LNCAP (cell line): ENCODE measurements at regions not wholly inside any gene's neighbourhood (a gene's known extent, or its start where the extent isn't known, plus 50 kb on each side); places are given as distances from the start of the nearest gene placed in this dataset.

Experiments used
- CTCF ChIP-seq: fragments of 450-650 bp; IDR thresholded peaks from 2 replicates; pipeline ENCODE4 v1.5.1; 2017; ENCODE audit warnings: mild to moderate bottlenecking

- no peak for TF ChIP-seq CTCF
These were observed 1170.2 kb upstream of the PRMT6 start for GRCh38 chr1:105886309-105886708.

- no peak for TF ChIP-seq CTCF
These were observed 1165.2 kb upstream of the PRMT6 start for GRCh38 chr1:105891308-105891707.

- no peak for TF ChIP-seq CTCF
These were observed 1162.5 kb upstream of the PRMT6 start for GRCh38 chr1:105894006-105894405.

GRCh38 chr1:105909811-105910210, 1146.7 kb upstream of the PRMT6 start:
- peak; percentile 34; the same call in 1 of the 2 replicates for TF ChIP-seq CTCF

GRCh38 chr1:105914403-105914802, 1142.1 kb upstream of the PRMT6 start:
- TF ChIP-seq CTCF: no peak

- TF ChIP-seq CTCF: no peak
These were observed 1121.7 kb upstream of the PRMT6 start for GRCh38 chr1:105934806-105935205.

GRCh38 chr1:105964879-105965278, 1091.6 kb upstream of the PRMT6 start:
- no peak for TF ChIP-seq CTCF

GRCh38 chr1:105997516-105997915, 1059.0 kb upstream of the PRMT6 start:
- no peak for TF ChIP-seq CTCF
